ENCODE measurements at regions not wholly inside any gene's neighbourhood (a gene's known extent, or its start where the extent isn't known, plus 50 kb on each side); places are given as distances from the start of the nearest gene placed in this dataset.

DNA sequence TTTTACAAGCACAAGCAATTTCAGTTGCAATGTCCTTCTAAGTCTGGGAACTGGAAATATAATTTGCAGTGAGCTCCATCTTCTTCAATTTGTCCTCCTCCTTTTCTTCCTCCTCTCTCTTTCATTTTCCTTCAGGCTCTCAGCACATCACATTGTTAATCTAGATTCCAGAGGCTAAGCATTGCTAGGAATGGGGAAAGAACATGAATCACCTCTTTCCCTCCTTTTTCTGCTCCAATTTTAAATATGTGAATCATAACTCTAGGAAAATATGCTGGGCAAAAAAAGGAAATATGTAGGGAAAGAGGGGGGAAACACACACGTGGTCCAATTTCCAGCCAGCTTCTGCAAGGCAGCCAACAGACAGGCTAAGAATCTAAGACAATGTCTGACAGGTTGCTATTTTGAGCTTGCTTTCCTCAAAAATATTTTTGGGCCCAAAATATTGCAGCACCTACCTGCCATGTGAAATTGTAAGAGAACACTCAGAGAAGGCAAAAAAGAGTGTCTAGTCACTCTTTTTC, 72.7 kb upstream of the NUPR2 start:
- H3K4me3 ChIP-seq (replicated peaks; ENCODE audit: low read depth, low read length), result no peak overlapping the region
- no peak for TF ChIP-seq CTCF (IDR thresholded peaks at IDR 0.05; ENCODE audit: low read length, missing control alignments)
- DNase-seq (ENCODE audit: low read depth), result no peak

- no peak overlapping the region for H3K4me3 ChIP-seq (replicated peaks; ENCODE audit: low read depth, low read length)
- no peak for TF ChIP-seq CTCF (IDR thresholded peaks at IDR 0.05; ENCODE audit: low read length, missing control alignments)
These were observed 72.2 kb upstream of the NUPR2 start for GRCh38 chr7:56188376-56188775.

DNA sequence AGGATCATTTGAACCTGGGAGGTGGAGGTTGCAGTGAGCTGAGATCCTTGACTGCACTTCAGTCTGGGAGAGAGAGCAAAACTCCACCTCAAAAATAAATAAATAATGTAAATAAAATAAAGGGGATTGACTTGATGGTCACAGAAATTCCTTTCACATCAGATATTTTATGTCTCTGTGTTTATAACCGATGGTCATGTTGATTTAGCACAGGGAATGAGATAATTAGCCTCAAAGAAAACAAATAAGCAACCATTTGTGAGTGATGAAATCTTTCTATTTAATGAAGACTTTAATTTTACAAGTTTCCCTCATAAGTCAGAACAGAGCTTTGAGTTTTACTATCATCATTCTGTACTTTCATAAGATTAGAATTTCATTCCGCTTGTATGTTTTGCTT, 64.8 kb upstream of the NUPR2 start:
- no peak for DNase-seq (ENCODE audit: low read depth)
- no peak for TF ChIP-seq CTCF (IDR thresholded peaks at IDR 0.05; ENCODE audit: low read length, missing control alignments)
- no peak overlapping the region for H3K4me3 ChIP-seq (replicated peaks; ENCODE audit: low read depth, low read length)

More at GRCh38 chr7:56188376-56188775, 72.2 kb upstream of the NUPR2 start:
- DNase-seq (ENCODE audit: low read depth), result no peak

- DNase-seq (ENCODE audit: low read depth), result no peak
- no peak overlapping the region for H3K4me3 ChIP-seq (replicated peaks; ENCODE audit: low read depth, low read length)
- no peak for TF ChIP-seq CTCF (IDR thresholded peaks at IDR 0.05; ENCODE audit: low read length, missing control alignments)
These were observed 59.6 kb upstream of the NUPR2 start for GRCh38 chr7:56175771-56176170.

DNA sequence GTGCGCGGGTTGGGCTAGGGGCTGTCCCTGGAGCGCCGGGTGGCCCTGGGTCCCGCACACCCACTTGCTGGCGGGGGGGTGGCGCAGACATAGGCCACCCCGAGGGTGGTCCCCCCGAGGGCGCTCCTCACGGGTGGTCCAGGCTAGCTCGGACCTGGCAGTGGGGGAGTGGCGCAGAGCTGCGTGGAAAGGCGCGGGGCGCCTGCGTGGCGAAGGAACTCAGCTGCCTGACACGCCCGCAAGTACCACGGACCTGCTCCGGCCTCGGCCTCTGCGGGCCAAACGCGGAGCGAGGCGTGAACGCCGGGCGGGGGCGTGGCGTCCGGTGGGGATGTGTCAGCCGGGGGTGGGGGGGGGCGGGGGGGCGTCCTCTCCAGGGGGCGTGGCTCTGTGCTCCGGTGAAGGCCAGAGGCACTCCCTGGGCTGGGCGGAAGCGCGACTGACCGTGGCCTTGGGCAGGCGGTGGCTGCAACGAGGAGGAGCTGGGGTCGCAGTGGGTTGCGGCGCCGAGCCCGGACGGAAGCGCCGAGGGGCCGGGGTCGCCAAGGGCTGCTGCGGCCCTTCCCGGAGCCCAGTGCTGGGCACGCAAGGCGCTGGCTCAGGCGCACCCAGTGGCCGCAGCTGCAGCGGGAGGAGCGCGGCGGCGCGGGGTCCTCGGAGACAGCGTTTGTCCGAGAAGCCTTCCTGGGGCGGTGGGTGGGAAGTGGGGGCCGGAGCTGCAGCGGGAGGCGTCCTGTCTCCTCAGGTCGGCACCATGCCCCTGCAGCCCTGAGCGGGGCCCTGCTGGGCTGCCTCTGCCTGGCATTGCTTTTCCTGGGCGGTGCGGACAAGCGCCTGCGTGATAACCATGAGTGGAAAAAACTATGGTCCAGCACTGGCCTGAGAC, 58.9 kb upstream of the NUPR2 start:
- no peak overlapping the region for H3K4me3 ChIP-seq (replicated peaks; ENCODE audit: low read depth, low read length)
- TF ChIP-seq CTCF (IDR thresholded peaks at IDR 0.05; ENCODE audit: low read length, missing control alignments), result no peak
- no peak for DNase-seq (ENCODE audit: low read depth)

- no peak for DNase-seq (ENCODE audit: low read depth)
- no peak for TF ChIP-seq CTCF (IDR thresholded peaks at IDR 0.05; ENCODE audit: low read length, missing control alignments)
- H3K4me3 ChIP-seq (replicated peaks; ENCODE audit: low read depth, low read length), result no peak overlapping the region
These were observed 58.2 kb upstream of the NUPR2 start for GRCh38 chr7:56174346-56174874.
